IMR-90 (cell line): ENCODE measurements at regions not wholly inside any gene's neighbourhood (a gene's known extent, or its start where the extent isn't known, plus 50 kb on each side); places are given as distances from the start of the nearest gene placed in this dataset.

ENCODE experiments used
- ATAC-seq: fragments of 200-7000 bp; cut with Tn5 transposase; 2 replicates; pipeline ENCODE4 v1.9.1; 2020; ENCODE audit warnings: low read depth, mild to moderate bottlenecking, moderate library complexity
- BruUV-seq: library from RNA; stranded (reverse); fragments of 400-500 nt; replicated peaks from 2 replicates; lab custom pipeline; 2021; lab: Mats Ljungman, UMichigan
- CTCF ChIA-PET: fragments of 300-600 bp; formaldehyde crosslinking; extraction: SDS; loops from one replicate; lab custom pipeline; 2021; ENCODE audit warnings: antibody characterized with exemption; lab: Yijun Ruan, JAX
- POLR2A ChIA-PET: fragments of 300-600 bp; sonication (Branson Sonifier 250); formaldehyde crosslinking; loops from one replicate; lab custom pipeline; 2022; ENCODE audit warnings: antibody characterized with exemption; ENCODE audit not compliant: unreplicated experiment; lab: Charles Lee
- DNase-seq: peaks from one replicate; pipeline ENCODE4 v3.0.0; 2013
- H2AFZ ChIP-seq: replicated peaks from 2 replicates; pipeline ENCODE3; 2013; ENCODE audit warnings: low read length, mild to moderate bottlenecking; ENCODE audit not compliant: poor library complexity
- H2AK5ac ChIP-seq: 2 replicates; pipeline ENCODE4 v1.6.1; 2013; ENCODE audit warnings: low read depth, low read length, inconsistent platforms
- H2AK9ac ChIP-seq: replicated peaks from 2 replicates; pipeline ENCODE3; 2013; ENCODE audit warnings: mild to moderate bottlenecking, low read depth, low read length, moderate library complexity; ENCODE audit not compliant: poor library complexity
- H2BK120ac ChIP-seq: 2 replicates; pipeline ENCODE4 v1.6.1; 2013; ENCODE audit warnings: low read depth, low read length, inconsistent platforms
- H2BK15ac ChIP-seq: 3 replicates; pipeline ENCODE4 v1.6.1; 2013; ENCODE audit warnings: low read depth, low read length, inconsistent platforms
- H2BK20ac ChIP-seq: 2 replicates; pipeline ENCODE4 v1.6.1; 2013; ENCODE audit warnings: low read depth, mild to moderate bottlenecking, inconsistent platforms, low read length, moderate library complexity
- H2BK5ac ChIP-seq: 2 replicates; pipeline ENCODE4 v1.6.1; 2013; ENCODE audit warnings: mild to moderate bottlenecking, low read depth, low read length, inconsistent platforms; ENCODE audit not compliant: poor library complexity, severe bottlenecking
- H3K14ac ChIP-seq: replicated peaks from 2 replicates; pipeline ENCODE4 v1.6.1; 2013; ENCODE audit warnings: low read depth, low read length, inconsistent platforms
- H3K18ac ChIP-seq: 2 replicates; pipeline ENCODE4 v1.6.1; 2013; ENCODE audit warnings: low read depth, low read length, control low read depth
- H3K23ac ChIP-seq: 2 replicates; pipeline ENCODE4 v1.6.1; 2013; ENCODE audit warnings: low read depth, low read length, inconsistent platforms
- H3K27ac ChIP-seq: 2 replicates; pipeline ENCODE4 v1.5.1; 2013; ENCODE audit warnings: mild to moderate bottlenecking, control low read depth, low read length; ENCODE audit not compliant: insufficient read depth
- H3K27me3 ChIP-seq: 2 replicates; pipeline ENCODE4 v1.6.1; 2013; ENCODE audit warnings: low read length; ENCODE audit not compliant: control insufficient read depth, insufficient read depth
- H3K36me3 ChIP-seq: 2 replicates; pipeline ENCODE4 v1.6.1; 2013; ENCODE audit warnings: low read length, mixed read lengths; ENCODE audit not compliant: control insufficient read depth, insufficient read depth
- H3K4ac ChIP-seq: 2 replicates; pipeline ENCODE4 v1.6.1; 2013; ENCODE audit warnings: low read depth, low read length, inconsistent platforms
- H3K4me1 ChIP-seq: 2 replicates; pipeline ENCODE4 v1.6.1; 2013; ENCODE audit warnings: low read length, mixed read lengths; ENCODE audit not compliant: control insufficient read depth, insufficient read depth
- H3K4me2 ChIP-seq: 2 replicates; pipeline ENCODE4 v1.6.1; 2013; ENCODE audit warnings: low read depth, mild to moderate bottlenecking, control low read depth, low read length, moderate library complexity
- H3K4me3 ChIP-seq: 2 replicates; pipeline ENCODE4 v1.5.1; 2013; ENCODE audit warnings: low read depth, mild to moderate bottlenecking, control low read depth, low read length, moderate library complexity; ENCODE audit not compliant: insufficient read depth
- H3K56ac ChIP-seq: 2 replicates; pipeline ENCODE4 v1.6.1; 2013; ENCODE audit warnings: low read length, inconsistent platforms; ENCODE audit not compliant: insufficient read depth; ENCODE audit errors: extremely low read depth
- H3K79me1 ChIP-seq, 2 experiments: 2 replicates each; pipeline ENCODE4 v1.6.1; 2013; ENCODE audit warnings: low read length in 2 of 2, inconsistent platforms in 1 of 2, low read depth in 1 of 2
- H3K9ac ChIP-seq: 2 replicates; pipeline ENCODE4 v1.6.1; 2013; ENCODE audit warnings: low read depth, low read length, control low read depth
- H3K9me1 ChIP-seq: 2 replicates; pipeline ENCODE4 v1.6.1; 2013; ENCODE audit warnings: low read length, inconsistent platforms; ENCODE audit not compliant: insufficient read depth
- H3K9me3 ChIP-seq: 2 replicates; pipeline ENCODE4 v1.6.1; 2013; ENCODE audit warnings: low read length; ENCODE audit not compliant: control insufficient read depth, insufficient read depth
- H4K20me1 ChIP-seq: 2 replicates; pipeline ENCODE4 v1.6.1; 2013; ENCODE audit warnings: low read length, inconsistent platforms; ENCODE audit not compliant: insufficient read depth
- H4K5ac ChIP-seq: 2 replicates; pipeline ENCODE4 v1.6.1; 2013; ENCODE audit warnings: mild to moderate bottlenecking, low read depth, low read length, control low read depth
- H4K8ac ChIP-seq, 2 experiments: 2 replicates each; pipeline ENCODE4 v1.6.1; 2013; ENCODE audit warnings: low read depth in 2 of 2, low read length in 2 of 2, control low read depth in 1 of 2, inconsistent platforms in 1 of 2
- H4K91ac ChIP-seq: 2 replicates; pipeline ENCODE4 v1.6.1; 2013; ENCODE audit warnings: low read depth, low read length, inconsistent platforms; ENCODE audit not compliant: insufficient read depth
- BHLHE40 ChIP-seq: fragments of 150-350 bp; IDR thresholded peaks from 2 replicates; pipeline ENCODE4 v1.6.1; 2016; ENCODE audit warnings: mild to moderate bottlenecking, low read depth, low read length
- CEBPB ChIP-seq: IDR thresholded peaks from 2 replicates; pipeline ENCODE4 v1.6.1; 2012; ENCODE audit warnings: low read depth, low read length, improper control_type of control experiment
- CHD1 ChIP-seq: IDR thresholded peaks from 2 replicates; pipeline ENCODE4 v1.6.1; 2012; ENCODE audit warnings: low read depth, low read length, improper control_type of control experiment
- CTCF ChIP-seq: conservative IDR thresholded peaks from 2 replicates; pipeline ENCODE4 v1.5.1; 2012; ENCODE audit warnings: mild to moderate bottlenecking, low read depth, low read length, improper control_type of control experiment
- ELK1 ChIP-seq: fragments of 150-350 bp; IDR thresholded peaks from 2 replicates; pipeline ENCODE4 v1.6.1; 2016; ENCODE audit warnings: low read depth, mild to moderate bottlenecking, low read length, moderate library complexity, borderline replicate concordance
- FOS ChIP-seq: fragments of 150-350 bp; IDR thresholded peaks from 2 replicates; pipeline ENCODE4 v1.6.1; 2016; ENCODE audit warnings: low read depth, low read length
- MAFK ChIP-seq: IDR thresholded peaks from 2 replicates; pipeline ENCODE4 v1.6.1; 2012; ENCODE audit warnings: low read depth, low read length, improper control_type of control experiment
- MAZ ChIP-seq: IDR thresholded peaks from 2 replicates; pipeline ENCODE4 v1.6.1; 2012; ENCODE audit warnings: low read depth, mild to moderate bottlenecking, low read length, improper control_type of control experiment, moderate library complexity, borderline replicate concordance
- NFE2L2 ChIP-seq: fragments of 150-350 bp; IDR thresholded peaks from 2 replicates; pipeline ENCODE4 v1.6.1; 2016; ENCODE audit warnings: low read depth, mild to moderate bottlenecking, low read length
- POLR2A ChIP-seq: IDR thresholded peaks from 2 replicates; pipeline ENCODE4 v1.6.1; 2012; ENCODE audit warnings: mild to moderate bottlenecking, low read depth, low read length
- RAD21 ChIP-seq: IDR thresholded peaks from 2 replicates; pipeline ENCODE4 v1.6.1; 2012; ENCODE audit warnings: low read length, improper control_type of control experiment
- RCOR1 ChIP-seq: IDR thresholded peaks from 2 replicates; pipeline ENCODE4 v1.6.1; 2012; ENCODE audit warnings: mild to moderate bottlenecking, low read length, improper control_type of control experiment; ENCODE audit not compliant: insufficient replicate concordance
- RFX5 ChIP-seq: IDR thresholded peaks from 2 replicates; pipeline ENCODE4 v1.8.0; 2012; ENCODE audit warnings: low read depth, mild to moderate bottlenecking, low read length, moderate library complexity
- SMC3 ChIP-seq: fragments of 150-350 bp; IDR thresholded peaks from 2 replicates; pipeline ENCODE4 v1.6.1; 2016; ENCODE audit warnings: low read depth, mild to moderate bottlenecking, antibody characterized with exemption, low read length, moderate library complexity
- USF2 ChIP-seq: fragments of 150-350 bp; IDR thresholded peaks from 2 replicates; pipeline ENCODE4 v1.6.1; 2017; ENCODE audit warnings: mild to moderate bottlenecking, antibody characterized with exemption, low read length, low read depth
- WGBS, 2 experiments: methylation state at CpG; one replicate each; pipeline versions ENCODE4 v1.1.5 to v1.1.7; 2013; ENCODE audit warnings: missing lambda C conversion rate in 2 of 2; ENCODE audit not compliant: insufficient read length in 1 of 2; ENCODE audit errors: extremely low coverage in 2 of 2; 5-methylcytosine and 5-hydroxymethylcytosine counted together
- dilution Hi-C: fragments of 300-500 bp; cut with HindIII; formaldehyde crosslinking; loops from one replicate; pipeline ENCODE4 v1.14.3; 2018; ENCODE audit warnings: low sequenced_read_pairs; ENCODE audit not compliant: unreplicated experiment
- in situ Hi-C: fragments of 300-500 bp; cut with MboI; formaldehyde crosslinking; loops from 3 replicates; pipeline ENCODE4 v1.14.3; 2019; ENCODE audit warnings: low sequenced_read_pairs, inconsistent platforms, mixed read lengths
- intact Hi-C: fragments of 100-400 bp; cut with micrococcal nuclease; formaldehyde crosslinking; loops from 2 replicates; pipeline ENCODE4 v1.10.0; 2022

- H4K91ac ChIP-seq = no peak overlapping the region
- BruUV-seq = no TSS peak
- WGBS, 2 experiments = no CpG with 5 or more reads among the region's 3 CpGs
- in situ Hi-C loops = no loop called here
- no peak overlapping the region for H2BK5ac ChIP-seq
- H3K4ac ChIP-seq = no peak overlapping the region
- no peak overlapping the region for H3K14ac ChIP-seq
- no peak overlapping the region for H2BK20ac ChIP-seq
- no peaks in the 10 kb centered on the region for H3K79me1 ChIP-seq
- H2AK9ac ChIP-seq = no peak overlapping the region
- ChIA-PET POLR2A (no interaction called here), CTCF (no interaction called here)
- no peaks in the 10 kb centered on the region for H4K20me1 ChIP-seq
- no peak overlapping the region for H3K9ac ChIP-seq
- no peaks in the 10 kb centered on the region for H3K36me3 ChIP-seq
- H3K4me3 ChIP-seq = no peak overlapping the region
- no peak overlapping the region for H2BK120ac ChIP-seq
- DNase-seq (no peak), ATAC-seq (no peak)
- no peak overlapping the region for H2AK5ac ChIP-seq
- H3K56ac ChIP-seq = no peak overlapping the region
- H3K23ac ChIP-seq = no peak overlapping the region
- H3K27ac ChIP-seq = no peak overlapping the region
- no peak overlapping the region for H3K4me2 ChIP-seq
- no peaks in the 10 kb centered on the region for H3K9me3 ChIP-seq
- no peaks in the 10 kb centered on the region for H3K4me1 ChIP-seq
- dilution Hi-C loops = no loop called here
- TF ChIP-seq FOS = no peak
- TF ChIP-seq CEBPB = no peak
- no peak for TF ChIP-seq MAFK
- no peak for TF ChIP-seq NFE2L2
- no peak for TF ChIP-seq ELK1
- no peak for TF ChIP-seq MAZ
- TF ChIP-seq BHLHE40 = no peak
- no peak for TF ChIP-seq USF2
- TF ChIP-seq RAD21 = no peak
- no peak for TF ChIP-seq POLR2A
- TF ChIP-seq RCOR1 = no peak
- TF ChIP-seq CTCF = no peak
- TF ChIP-seq CHD1 = no peak
- TF ChIP-seq RFX5 = no peak
- TF ChIP-seq SMC3 = no peak
- no peak overlapping the region for H4K5ac ChIP-seq
- no peaks in the 10 kb centered on the region for H3K27me3 ChIP-seq
- intact Hi-C loops = no loop called here
- H3K18ac ChIP-seq = no peak overlapping the region
- H3K9me1 ChIP-seq = no peaks in the 10 kb centered on the region
- H2BK15ac ChIP-seq = no peak overlapping the region
- no peak overlapping the region for H4K8ac ChIP-seq
- H2AFZ ChIP-seq = no peak overlapping the region
Observed at GRCh38 chr14:93838238-93838637, 50.0 kb upstream of the PRIMA1 start.
